SU-DHL-6 (cell line): ENCODE measurements at regions not wholly inside any gene's neighbourhood (a gene's known extent, or its start where the extent isn't known, plus 50 kb on each side); places are given as distances from the start of the nearest gene placed in this dataset.

Experiments used
- CTCF ChIP-seq: fragments of 200-600 bp; sonication (generic); IDR thresholded peaks from one replicate; pipeline ENCODE4 v1.5.1; 2017; ENCODE audit warnings: antibody characterized with exemption, mild to moderate bottlenecking, low read length, moderate library complexity; ENCODE audit not compliant: insufficient read depth, poor library complexity, severe bottlenecking
- EZH2phosphoT487 ChIP-seq: fragments of 200-600 bp; sonication (generic), shearing (Covaris generic); conservative IDR thresholded peaks from 2 replicates; pipeline ENCODE4 v1.6.1; 2018; ENCODE audit warnings: mild to moderate bottlenecking, antibody characterized with exemption, low read length, moderate library complexity, mixed read lengths

GRCh38 chrX:131725001-131725654 lies 181.3 kb downstream of the OR13H1 start:
- TF ChIP-seq CTCF, result no peak
- TF ChIP-seq EZH2phosphoT487, result no peak
